Erythroblast (primary cell): ENCODE measurements at regions not wholly inside any gene's neighbourhood (a gene's known extent, or its start where the extent isn't known, plus 50 kb on each side); places are given as distances from the start of the nearest gene placed in this dataset.

Source experiments
- GATA1 ChIP-seq: IDR thresholded peaks from 2 replicates; pipeline ENCODE4 v1.6.1; 2011; ENCODE audit warnings: low read depth, mild to moderate bottlenecking, control low read depth, low read length, moderate library complexity
- POLR2A ChIP-seq: IDR thresholded peaks from 2 replicates; pipeline ENCODE4 v1.6.1; 2011; ENCODE audit warnings: mild to moderate bottlenecking, low read length

- TF ChIP-seq POLR2A (no peak), GATA1 (no peak)
These were observed 152.5 kb upstream of the NAV2 start for GRCh38 chr11:19560156-19560555.
